GM12892 (cell line): ENCODE measurements at regions not wholly inside any gene's neighbourhood (a gene's known extent, or its start where the extent isn't known, plus 50 kb on each side); places are given as distances from the start of the nearest gene placed in this dataset.

ENCODE experiments used
- DNase-seq: peaks from one replicate; pipeline ENCODE4 v3.0.0; 2011; ENCODE audit not compliant: insufficient read length
- FAIRE-seq: peaks from 2 replicates; lab custom pipeline; 2011; peaks lifted over from hg19 to GRCh38; lab: Jason Lieb, UNC
- POLR2A ChIP-seq: IDR thresholded peaks from 2 replicates; pipeline ENCODE4 v1.6.1; 2011; ENCODE audit warnings: low read depth, low read length, control low read depth
- POLR2AphosphoS5 ChIP-seq: IDR thresholded peaks from 2 replicates; pipeline ENCODE4 v1.6.1; 2011; ENCODE audit warnings: low read depth, low read length, control low read depth
- TAF1 ChIP-seq: IDR thresholded peaks from 2 replicates; pipeline ENCODE4 v1.6.1; 2011; ENCODE audit warnings: low read depth, mild to moderate bottlenecking, control low read depth, low read length, borderline replicate concordance

DNA sequence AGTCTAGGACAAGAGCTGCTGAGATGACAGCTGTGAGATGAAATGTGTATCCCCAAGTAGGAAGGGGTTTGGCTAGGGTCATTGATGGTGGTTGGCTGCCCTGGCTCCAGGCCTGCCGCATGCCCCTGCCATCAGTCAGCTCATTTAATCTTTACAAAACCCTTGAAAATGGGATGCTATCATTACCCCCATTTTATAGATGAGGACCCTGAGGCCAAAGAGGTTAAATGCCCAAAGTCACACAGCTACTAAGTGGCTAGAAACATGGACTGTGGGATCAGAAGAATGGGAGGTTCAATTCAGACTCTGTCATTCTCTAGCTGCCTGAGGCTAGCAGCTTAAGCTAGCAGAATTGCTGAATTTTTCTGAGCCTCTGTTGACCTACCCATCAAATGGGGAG is 198.8 kb downstream of the MAF start:
- DNase-seq (no peak), FAIRE-seq (no peak)
- TF ChIP-seq POLR2AphosphoS5 (no peak), POLR2A (no peak), TAF1 (no peak)

- DNase-seq (no peak), FAIRE-seq (no peak)
- TF ChIP-seq TAF1 (no peak), POLR2A (no peak), POLR2AphosphoS5 (no peak)
Observed at GRCh38 chr16:79401157-79401556, 199.4 kb downstream of the MAF start.

DNA sequence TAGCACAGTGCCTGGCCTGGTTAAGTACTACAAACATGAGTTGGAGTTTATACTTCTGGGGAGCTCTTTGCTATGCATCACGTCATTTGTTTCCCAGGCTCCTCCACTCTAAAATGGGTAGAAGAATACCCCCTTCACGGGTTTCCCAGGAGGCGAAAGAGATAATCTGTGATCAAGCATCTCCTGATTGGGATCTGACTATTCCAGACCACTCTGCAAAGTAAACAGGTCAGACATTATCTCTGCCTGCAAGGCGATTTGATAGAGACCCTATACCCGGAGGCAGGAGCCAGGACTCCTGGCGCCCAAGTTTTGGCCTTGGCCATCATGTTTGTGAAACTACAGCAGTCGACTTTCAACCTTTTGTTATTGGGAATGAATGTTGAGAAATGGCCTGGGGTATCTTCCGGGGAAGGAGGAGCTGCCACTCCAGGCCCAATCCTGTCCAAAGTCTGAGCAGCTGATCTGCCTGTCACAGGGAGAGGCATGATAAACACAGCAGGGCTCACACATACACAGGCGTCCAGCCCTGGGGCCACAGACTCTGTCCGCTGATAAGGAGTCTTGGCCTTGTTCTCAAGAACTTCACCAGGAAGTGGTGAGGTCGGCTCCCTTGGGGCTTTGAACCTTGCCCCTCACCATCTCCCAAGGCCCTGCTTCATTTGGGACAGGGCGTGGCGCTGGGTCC is 199.9 kb downstream of the MAF start:
- FAIRE-seq (no peak), DNase-seq (no peak)
- TF ChIP-seq POLR2A (no peak), POLR2AphosphoS5 (no peak), TAF1 (no peak)

- FAIRE-seq (no peak), DNase-seq (no peak)
- TF ChIP-seq POLR2AphosphoS5 (no peak), TAF1 (no peak), POLR2A (no peak)
Observed at GRCh38 chr16:79395591-79395990, 204.9 kb downstream of the MAF start.

DNA sequence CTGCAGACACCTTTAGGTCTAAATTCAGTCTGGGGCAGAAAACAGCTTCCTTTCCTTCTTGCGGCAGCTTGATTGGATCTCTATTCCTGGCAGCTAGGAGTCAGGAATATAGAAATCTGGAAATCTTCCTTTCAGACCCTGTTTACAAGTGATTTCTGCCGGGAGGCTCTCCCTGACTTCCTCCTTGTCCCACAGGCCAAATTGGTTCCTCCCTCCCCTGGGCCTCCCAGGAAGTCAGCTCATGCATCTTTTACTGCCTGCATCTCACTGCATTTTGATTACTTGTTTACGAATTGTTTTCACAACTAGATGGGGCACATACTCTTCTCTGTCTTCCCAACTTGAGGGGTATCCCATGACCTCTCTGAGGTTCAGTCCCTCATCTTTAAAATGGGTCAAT is 206.3 kb downstream of the MAF start:
- TF ChIP-seq POLR2A: no peak
- no peak for TF ChIP-seq POLR2AphosphoS5
- no peak for TF ChIP-seq TAF1
- FAIRE-seq (no peak), DNase-seq (no peak)

DNA sequence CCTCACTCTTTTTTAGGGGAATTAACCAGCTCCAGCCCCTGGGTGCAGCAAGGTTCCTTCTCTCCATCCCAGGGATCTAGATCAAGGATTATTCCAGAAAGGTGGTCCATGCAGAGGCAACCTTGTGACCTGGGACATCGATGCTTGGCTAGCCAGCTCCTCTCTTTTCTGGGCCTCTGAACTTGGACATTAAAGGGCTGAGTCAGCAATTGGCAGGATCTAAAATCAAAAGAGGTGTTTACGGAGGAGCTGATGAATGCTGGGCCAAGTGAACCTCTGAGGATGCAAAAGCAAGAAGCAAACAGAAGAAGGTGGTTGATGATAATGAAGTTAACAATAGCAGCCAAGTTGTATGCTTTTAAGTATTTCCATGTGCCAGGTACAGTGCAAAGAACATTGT is 207.0 kb downstream of the MAF start:
- DNase-seq (no peak), FAIRE-seq (no peak)
- TF ChIP-seq POLR2A (no peak), TAF1 (no peak), POLR2AphosphoS5 (no peak)

DNA sequence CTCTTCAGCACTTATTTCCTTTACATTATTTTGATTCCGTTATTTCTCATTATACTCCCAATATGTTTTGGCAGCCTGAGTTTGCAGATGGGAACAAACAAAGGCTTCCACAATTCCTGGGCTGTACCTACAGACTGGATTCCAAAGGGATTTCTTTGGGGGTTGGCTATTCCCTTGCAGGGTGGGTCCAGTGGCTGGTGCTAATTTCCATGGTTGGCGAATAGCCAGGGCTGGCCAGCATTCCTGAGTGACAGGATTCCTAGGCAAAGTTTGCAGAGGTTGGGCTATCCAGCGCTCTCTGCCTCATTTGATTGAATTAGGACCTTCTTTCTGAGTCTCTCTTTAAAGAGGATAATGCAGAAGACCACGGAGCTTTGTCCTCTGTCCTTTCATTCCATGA is 207.4 kb downstream of the MAF start:
- TF ChIP-seq POLR2AphosphoS5: no peak
- TF ChIP-seq POLR2A: no peak
- TF ChIP-seq TAF1: no peak
- no peak for FAIRE-seq
- DNase-seq: no peak

DNA sequence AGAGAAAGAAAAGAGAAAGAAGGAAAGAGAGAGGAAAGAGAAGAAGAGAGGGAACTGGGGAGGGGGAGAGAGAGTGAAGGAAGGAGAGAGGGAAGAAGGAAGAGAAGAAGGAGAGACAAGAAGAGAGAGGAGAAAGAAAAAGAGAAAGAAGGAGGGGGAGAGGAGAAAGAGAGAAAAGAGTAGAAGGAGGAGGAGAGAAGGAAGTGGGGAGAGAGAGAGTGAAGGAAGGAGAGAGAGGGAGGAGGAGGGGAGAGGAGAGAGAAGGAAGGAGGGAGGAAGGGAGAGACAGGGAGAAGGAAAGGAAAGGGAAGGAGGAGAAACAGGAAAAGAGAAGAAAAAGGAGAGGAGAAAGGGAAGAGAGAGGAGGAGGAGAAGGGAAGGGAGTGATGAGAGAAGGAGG is 208.5 kb downstream of the MAF start:
- no peak for DNase-seq
- no peak for FAIRE-seq
- TF ChIP-seq POLR2A (no peak), TAF1 (no peak), POLR2AphosphoS5 (no peak)

DNA sequence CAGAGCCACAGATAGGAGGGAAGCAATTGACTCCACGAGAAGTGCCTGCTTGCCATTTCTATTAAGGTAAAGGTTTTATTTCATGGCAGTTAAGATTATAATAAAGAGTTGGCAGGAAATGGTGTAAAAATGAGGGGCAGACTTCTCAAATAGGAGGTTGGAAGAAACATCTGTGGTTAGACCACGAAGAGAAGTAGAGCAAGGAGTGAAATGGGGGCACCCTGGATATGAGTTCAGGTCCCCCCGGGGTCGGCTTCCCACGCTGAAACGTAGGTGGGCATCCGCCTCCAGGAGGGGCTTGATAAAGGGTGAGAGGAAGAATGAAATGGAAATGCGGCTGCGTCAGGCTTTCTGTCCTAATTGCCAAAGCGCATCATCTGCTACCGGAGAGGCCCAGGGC is 209.1 kb downstream of the MAF start:
- no peak for FAIRE-seq
- TF ChIP-seq POLR2AphosphoS5: no peak
- no peak for TF ChIP-seq TAF1
- TF ChIP-seq POLR2A: no peak
- DNase-seq: no peak

DNA sequence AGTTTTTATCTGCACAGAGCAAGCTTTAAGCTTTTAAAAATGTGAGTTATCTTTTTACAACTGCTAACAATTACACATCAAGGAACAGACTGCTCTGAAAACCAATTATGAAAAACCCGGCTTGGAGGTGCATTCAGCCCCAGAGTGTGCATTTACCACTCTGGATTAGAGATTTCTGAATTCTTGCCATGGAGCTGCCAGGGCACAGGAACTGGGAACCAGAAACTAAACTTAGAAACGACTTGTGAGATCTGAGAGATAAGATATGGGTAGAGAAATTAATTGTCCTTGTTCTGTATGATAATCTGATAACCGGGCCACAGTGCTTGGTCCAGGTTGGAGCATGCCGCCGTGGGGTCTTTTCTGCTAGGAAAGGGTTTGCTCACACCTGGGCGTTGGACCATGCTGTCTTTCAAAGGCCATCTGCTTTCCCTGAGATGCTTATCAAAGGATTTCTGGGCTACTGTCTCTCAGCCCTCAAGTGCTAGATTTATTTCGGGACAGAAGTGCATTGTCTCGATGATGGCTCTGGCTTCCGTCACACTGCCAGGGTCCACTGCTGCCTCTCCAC is 210.0 kb downstream of the MAF start:
- TF ChIP-seq POLR2AphosphoS5: no peak
- TF ChIP-seq TAF1: no peak
- TF ChIP-seq POLR2A: no peak
- no peak for DNase-seq
- no peak for FAIRE-seq

GRCh38 chr16:79388396-79388795 is 212.1 kb downstream of the MAF start:
- DNase-seq (no peak), FAIRE-seq (no peak)
- TF ChIP-seq POLR2A: no peak

DNA sequence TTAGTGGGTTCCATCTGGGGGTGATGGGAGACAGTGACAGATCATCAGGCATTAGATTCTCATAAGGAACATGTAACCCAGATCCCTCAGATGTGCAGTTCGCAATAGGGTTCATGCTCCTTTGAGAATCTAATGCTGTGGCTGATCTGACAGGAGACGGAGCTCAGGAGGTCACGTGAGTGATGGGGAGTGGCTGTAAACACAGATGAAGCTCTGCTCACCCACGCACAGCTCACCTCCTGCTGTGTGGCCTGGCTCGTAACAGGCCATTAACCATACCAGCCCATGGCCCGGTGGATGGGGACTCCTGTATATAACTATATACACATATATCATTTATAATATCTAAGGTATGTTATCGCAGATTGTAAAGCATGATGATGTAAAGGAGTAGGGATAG is 214.2 kb downstream of the MAF start:
- no peak for FAIRE-seq
- TF ChIP-seq POLR2A: no peak
- TF ChIP-seq TAF1: no peak
- no peak for TF ChIP-seq POLR2AphosphoS5
- DNase-seq: no peak

DNA sequence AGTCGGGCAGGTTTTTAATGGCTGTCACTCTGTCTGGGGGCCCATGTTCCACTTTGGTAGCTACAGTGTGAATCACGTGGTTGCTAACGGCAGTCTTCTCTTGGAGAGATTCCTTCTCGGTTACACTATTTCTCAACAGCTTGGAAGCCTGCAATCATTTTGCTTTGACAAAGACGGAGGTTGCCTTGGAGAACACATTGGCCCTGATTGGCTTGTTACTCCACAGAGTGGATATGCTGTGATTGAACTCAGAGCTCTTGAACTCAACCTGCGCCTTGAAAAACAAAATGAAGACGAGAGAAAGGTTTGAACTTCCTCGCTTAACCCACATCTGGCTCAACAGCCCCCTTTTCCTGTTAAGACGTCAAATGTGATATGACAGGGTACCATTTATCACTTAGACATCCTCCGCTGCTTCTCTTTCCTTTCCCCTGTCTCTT is 218.9 kb downstream of the MAF start:
- no peak for FAIRE-seq
- no peak for DNase-seq
- TF ChIP-seq POLR2AphosphoS5 (no peak), TAF1 (no peak), POLR2A (no peak)
